Activated CD8-positive, alpha-beta memory T cell treated with anti-CD3 and anti-CD28 coated beads for 36 hours (primary cell): ENCODE measurements at regions not wholly inside any gene's neighbourhood (a gene's known extent, or its start where the extent isn't known, plus 50 kb on each side); places are given as distances from the start of the nearest gene placed in this dataset.

Experiments
- CTCF ChIA-PET: fragments of 350-600 bp; sonication (Branson Sonifier 250); formaldehyde crosslinking; loops from one replicate; lab custom pipeline; 2021; ENCODE audit warnings: antibody characterized with exemption; lab: Charles Lee
- POLR2A ChIA-PET: fragments of 350-600 bp; sonication (Branson Sonifier 250); formaldehyde crosslinking; loops from one replicate; lab custom pipeline; 2021; ENCODE audit warnings: antibody characterized with exemption; lab: Charles Lee

DNA sequence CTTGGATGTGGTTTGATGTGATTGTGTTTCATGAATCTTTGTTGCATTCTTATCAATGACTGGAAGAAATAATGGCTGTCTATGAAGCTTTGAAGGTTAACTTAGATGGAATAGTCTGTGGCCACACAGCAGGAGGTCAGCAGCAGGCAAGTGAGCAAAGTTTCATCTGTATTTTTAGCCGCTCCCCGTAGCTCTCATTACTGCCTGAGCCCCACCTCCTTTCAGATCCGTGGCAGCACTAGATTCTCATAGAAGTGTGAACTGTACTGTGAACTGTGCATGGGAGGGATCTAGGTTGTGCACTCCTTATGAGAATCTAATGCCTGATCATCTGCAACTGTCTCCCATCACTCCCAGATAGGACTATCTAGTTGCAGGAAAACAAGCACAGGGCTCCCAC is 660.2 kb downstream of the EPHA7 start:
- ChIA-PET CTCF (no interaction called here), POLR2A (no interaction called here)

DNA sequence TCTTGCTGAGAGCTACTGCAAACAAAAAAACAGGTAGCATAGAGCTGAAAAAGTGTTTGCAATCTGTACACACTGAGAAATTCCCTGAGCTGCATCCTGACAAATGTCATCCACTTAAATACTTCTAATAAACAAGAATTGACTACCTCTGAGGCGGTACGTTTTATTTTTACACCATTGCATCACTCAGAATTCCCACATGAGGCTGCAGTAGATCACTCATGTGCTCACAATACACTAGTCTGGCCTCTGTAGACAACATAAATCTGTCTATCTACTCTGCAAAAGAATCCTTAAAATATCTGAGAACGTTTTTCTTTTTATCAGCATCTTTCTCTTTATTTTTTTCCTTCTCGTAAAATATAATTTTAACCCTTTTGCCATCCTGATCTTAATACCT is 661.4 kb downstream of the EPHA7 start:
- POLR2A ChIA-PET = no interaction called here
- CTCF ChIA-PET = no interaction called here

DNA sequence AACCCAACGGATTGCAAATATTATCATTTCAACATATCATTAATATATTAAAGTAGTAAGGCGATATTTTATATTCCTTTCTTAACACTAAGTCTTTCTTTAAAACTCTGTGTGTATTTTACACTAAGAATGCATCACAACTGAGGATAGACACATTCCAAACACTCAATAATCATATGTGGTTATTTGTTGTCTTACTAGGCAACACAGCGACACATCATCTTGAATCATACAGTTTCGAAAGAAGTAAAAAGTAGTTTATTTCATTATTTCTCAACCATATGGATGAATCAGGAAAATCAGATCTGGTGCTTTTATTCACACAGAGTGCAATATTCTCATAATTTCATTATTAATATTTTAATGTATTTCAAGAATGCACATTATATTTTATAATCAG is 662.4 kb downstream of the EPHA7 start:
- ChIA-PET POLR2A (no interaction called here), CTCF (no interaction called here)

DNA sequence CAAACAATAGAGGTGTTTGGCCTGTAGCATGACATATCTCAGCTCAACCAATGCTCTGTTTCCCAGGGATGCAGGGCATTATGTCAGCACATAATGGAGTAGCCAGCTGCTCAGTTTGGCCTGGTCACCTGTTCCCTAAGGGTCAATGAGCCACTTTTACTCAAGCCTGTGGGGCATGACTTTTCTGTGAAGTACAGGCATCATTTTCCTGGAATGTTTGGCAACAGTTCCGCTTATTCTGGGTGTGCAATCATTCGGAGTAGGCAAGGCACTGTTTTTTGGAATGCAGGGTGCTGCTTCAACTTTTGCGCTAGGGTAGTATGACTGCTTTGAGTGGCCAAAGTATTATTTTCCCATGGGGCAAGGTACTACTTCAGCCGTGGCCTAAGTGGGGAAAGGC is 665.4 kb downstream of the EPHA7 start:
- ChIA-PET POLR2A (no interaction called here), CTCF (no interaction called here)

DNA sequence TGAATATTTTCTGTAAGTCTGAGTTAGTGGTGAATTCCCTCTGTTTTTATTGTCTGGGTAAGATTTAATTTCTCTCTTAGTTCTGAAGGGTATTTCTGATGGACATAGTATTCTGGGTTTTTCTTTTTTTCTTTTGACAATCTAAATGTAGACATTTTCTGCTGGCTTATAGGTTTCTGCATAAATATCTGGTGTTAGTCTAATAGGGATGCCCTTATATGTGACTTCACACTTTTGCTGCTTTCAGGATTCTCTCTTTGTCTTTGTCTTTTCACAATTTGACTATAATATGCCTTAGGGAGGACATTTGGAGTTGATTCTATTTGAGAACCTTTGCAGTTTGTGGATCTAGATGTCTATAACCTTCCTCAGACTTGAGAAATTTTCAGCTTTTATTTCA is 667.2 kb downstream of the EPHA7 start:
- CTCF ChIA-PET = no interaction called here
- POLR2A ChIA-PET = no interaction called here

DNA sequence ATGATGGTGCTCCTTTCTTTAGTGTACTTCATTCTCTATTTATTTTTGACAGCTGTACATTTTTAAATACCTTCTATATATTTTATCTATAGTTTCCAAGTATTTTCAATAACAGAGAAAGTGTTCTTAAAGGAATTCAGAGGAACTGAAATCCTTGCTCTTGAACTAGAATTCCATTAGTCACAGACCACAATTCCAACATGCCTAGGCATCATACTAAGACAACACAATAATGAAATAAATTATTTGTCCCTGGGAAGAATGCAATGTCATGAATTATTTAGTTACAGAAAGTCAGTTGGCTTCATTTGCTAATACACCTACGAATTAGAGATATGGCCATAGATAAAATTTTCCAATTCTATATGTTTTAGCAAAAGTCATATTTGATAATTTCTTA is 671.2 kb downstream of the EPHA7 start:
- ChIA-PET CTCF (no interaction called here), POLR2A (no interaction called here)

DNA sequence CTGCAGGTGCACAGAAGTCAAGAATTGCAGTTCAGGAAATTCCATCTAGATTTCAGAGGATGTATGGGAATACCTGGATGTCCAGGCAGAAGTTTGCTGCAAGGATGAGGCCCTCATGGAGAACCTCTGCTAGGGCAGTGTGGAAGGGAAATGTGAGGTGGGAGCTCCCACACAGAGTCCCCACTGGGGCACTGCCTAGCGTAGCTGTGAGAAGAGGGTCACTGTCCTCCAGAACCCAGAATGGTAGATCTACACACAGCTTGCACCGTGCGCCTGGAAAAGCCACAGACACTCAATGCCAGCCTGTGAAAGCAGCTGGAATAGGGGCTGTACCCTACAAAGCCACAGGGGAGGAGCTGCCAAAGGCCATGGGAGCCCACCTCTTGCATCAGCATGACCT is 681.4 kb downstream of the EPHA7 start:
- ChIA-PET CTCF (no interaction called here), POLR2A (no interaction called here)

DNA sequence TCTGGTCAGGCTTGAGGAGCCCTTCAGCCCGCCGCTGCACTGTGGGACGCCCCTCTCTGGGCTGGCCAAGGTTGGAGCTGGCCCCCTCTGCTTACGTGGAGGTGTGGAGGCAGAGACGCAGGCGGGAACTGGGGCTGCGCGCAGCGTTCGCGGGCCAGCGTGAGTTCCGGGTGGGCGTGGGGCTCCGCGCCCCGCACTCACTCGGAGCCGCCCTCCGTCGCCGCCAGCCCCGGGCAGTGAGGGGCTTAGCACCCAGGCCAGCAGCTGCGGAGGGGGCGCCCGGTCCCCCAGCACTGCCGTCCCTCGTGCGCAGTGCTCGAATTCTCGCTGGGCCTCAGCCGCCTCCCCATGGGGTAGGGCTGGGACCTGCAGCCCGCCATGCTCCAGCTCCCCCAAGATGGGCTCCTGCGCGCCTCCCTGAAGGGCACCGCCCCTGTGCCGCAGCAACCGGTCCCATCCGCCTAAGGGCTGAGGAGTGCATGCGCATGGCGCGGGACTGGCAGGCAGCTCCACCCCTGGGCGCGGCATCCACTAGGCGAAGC is 695.9 kb downstream of the EPHA7 start:
- ChIA-PET POLR2A (no interaction called here), CTCF (no interaction called here)

DNA sequence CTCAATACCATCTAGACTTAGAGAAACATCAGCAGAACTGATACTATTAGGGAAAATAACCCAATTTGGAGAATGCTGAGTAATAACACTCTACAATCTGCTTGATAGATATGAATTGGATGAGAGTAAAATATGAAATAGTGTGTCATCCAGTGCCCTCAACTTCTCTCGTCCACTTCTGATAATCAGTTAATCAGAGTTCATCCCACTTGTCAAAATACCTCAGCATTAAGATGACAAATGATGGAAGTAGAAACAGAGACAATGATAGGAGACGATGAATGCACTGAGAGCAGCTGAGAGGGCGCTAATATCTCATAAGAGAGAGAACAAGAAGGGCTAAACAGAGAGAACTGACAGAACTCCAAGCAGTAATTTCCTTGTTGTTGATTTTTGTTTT is 699.6 kb downstream of the EPHA7 start:
- ChIA-PET POLR2A (no interaction called here), CTCF (no interaction called here)

DNA sequence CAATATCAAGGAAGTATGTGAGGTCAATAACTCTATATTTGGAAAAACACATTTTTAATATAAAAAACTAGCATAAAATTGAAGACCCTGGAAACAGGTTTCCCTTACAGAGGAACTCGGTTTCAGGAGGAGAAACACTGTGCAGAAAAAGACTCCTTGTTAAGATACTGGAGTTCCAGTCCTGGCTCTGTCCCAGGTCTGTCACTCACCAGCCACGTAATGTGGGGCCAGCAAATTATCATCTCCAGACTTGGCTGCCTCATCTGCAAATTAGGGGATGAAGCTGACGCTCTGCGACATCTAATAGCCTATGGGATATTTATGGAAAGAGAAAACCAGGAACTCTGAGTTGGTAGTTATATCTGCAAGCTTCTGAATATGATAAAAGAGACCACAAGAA is 702.7 kb downstream of the EPHA7 start:
- CTCF ChIA-PET = no interaction called here
- POLR2A ChIA-PET = no interaction called here

DNA sequence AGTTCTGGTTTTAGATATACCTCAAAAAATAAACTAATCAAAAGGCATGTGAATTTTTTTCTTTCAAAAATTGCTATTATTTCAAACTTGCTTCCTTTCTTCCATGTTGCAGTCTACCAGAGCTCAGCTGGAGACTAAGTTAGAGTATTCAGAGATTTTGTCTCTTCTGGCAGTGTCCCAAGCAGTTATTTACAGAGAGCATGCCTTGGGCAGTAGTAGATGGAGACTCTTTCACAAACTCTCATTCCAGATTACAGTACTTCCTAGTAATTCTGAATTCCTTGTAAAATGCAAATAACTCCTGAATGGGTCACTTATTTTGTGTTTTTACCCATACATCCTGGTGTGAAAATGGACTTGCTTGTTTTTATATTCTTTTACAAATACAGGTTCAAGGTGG is 703.4 kb downstream of the EPHA7 start:
- ChIA-PET POLR2A (no interaction called here), CTCF (no interaction called here)

DNA sequence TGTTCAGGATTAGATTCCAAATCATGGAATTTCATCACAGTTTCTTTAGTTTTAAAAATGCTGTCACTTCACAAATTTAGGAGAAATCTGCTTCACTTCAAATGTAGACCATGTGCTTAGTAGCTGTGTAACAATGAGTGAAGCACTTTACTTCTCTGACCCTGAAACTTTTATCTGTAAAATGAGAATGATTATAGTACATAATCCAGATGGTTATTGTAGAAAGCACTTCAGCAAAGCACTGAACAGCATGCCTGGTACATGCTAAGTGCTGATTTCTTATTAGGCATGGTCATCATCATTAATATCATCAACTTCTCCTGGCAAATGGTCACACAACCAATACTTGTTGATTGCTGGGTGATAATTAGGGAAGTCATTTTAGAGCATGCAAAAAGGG is 705.0 kb downstream of the EPHA7 start:
- POLR2A ChIA-PET = no interaction called here

DNA sequence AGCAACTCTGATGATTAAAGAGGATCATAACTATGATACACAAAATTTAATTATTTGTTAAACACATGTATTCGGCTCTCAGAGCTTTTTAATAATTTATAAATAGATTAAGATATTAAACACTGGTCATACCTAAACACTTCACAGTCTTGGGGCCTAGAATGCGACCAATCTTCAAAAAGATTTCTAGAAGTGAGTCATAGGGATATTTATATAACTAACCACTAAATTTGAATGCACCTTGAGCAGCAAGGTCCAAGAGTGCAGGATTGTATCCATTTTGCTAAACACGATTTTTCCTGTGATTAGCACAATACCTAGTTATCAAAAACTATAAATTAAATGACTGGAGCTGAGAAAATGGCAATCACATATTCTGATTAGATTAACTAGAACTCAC is 709.3 kb downstream of the EPHA7 start:
- ChIA-PET POLR2A (no interaction called here), CTCF (no interaction called here)

More for the DNA sequence above, 705.0 kb downstream of the EPHA7 start:
- CTCF ChIA-PET = no interaction called here

DNA sequence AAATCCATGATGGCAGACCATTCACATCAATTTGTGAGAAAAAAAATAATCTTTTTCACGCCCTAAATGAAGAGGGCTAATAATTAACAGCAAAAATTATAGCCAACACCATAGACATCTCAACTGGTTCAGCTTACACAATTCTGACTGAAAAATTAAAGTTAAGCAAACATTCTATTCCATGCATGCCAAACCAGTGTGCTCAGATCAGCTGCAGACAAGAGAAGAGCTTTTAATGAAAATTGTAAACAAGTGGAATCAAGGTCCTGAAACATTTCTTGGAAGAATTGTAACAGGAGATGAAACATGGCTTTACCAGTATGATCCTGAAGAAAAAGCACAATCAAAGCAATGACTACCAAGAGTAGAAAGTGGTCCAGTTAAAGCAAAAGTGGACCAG is 710.4 kb downstream of the EPHA7 start:
- ChIA-PET POLR2A (no interaction called here), CTCF (no interaction called here)

DNA sequence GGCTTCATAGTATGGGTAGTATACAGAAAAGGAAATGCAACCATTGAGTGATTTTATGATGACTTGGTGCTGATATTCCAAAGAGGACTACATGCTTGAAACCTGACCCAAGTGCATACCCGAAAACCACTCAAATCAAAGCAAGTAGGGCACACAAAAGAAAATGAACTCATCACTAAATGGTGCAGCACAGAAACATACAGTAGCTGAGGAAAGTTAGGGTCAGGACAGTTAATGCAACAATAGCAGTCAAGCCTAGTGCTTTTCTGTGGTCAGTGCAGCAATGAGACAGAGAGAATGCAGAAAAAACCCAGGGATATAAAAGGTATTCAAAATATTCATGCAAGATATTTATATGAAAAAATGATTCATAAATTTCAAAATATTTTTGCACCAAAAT is 711.1 kb downstream of the EPHA7 start:
- CTCF ChIA-PET = no interaction called here
- POLR2A ChIA-PET = no interaction called here

DNA sequence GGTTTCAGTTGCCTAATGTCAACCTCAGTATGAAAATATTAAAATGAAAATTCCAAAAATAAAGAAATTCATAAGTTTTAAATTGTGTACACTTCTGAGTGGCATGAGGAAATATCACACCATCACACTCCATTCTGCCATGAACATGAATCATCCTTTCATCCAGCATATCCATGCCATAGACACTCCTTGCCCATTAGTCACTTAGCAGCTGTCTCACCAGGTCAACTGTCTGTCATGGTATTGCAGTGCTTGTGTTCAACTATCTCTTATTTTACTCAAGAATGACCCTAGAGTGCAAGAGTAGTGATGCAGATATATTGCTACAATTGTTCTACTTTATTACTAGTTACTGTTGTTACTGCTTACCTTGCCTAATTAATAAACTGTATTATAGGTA is 712.4 kb downstream of the EPHA7 start:
- POLR2A ChIA-PET = no interaction called here
- CTCF ChIA-PET = no interaction called here

DNA sequence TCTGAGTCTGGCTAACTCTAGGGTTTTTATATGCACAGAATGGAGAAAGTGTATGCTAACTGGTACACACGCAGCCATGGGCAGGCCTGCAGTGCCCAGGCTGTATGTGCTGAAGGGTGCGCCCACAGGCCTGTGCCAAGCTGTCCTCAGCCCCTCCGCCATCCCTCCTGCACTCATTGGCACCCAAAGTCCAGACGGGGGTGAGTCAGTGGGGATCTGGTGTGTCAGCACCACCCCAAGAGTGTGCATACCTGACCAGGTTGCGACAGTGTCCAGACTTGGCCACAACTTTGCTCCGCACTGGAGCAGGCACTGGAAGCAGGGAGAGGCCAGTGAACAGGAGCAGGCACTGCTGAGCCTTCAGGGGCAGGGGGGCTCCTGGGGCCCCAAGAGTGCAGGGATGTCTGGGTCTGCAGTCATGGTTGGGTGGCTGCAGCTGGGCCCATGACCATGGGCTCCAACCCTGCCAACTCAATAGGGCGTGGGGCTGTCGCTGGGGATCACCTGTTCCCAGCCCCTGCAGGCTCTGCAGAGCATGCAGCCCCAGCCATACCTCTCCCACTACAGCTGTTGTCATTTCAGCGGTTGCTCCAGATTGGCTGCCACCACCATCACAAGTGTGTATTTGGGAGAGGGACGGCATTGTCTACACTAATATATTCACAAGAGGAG is 717.8 kb downstream of the EPHA7 start:
- ChIA-PET POLR2A (no interaction called here), CTCF (no interaction called here)

DNA sequence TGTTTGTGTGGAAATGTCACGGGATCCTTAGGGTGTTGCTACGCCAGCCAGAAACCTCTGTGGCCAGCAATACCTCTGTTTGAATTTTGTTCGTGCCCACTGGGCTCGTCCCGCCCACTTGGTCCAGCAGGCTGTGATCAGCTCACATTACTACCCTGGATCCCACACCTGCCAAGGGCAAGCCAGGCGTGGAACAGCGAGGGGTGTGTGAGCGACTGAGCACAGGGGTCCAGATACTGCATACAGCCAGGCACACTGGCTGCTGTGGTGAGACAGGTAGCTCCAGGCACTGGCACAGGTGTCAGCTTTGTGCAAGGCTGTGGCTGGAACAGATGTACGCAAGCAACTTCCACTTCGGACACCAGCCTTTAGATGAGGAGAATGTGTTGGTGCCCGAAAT is 718.9 kb downstream of the EPHA7 start:
- CTCF ChIA-PET = no interaction called here

DNA sequence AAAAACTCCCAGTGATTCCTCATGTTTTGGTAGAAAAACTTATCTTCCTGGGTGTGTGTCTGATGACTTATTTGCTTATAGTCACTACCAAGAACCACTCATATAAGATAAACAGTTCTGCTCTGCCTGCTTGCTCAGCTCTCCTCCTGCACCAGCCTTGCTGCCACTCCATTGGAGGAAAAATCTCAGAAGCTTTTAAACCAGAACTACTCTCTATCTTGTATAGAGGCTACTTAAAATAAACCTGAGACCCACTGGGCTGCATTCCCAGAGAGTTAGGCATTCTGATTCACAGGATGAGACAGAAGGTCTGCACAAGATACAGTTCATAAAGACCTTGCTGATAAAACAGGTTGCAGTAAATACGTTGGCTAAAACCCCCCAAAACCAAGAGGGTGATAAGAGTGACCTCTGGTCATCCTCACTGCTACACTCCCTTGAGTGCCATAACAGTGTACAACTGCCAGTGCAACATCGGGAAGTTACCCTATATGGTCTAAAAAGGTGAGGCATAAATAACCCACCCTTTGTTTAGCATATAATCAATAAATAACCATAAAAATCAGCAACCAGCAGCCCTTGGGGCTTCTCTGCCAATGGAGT is 728.3 kb downstream of the EPHA7 start:
- CTCF ChIA-PET = no interaction called here
- POLR2A ChIA-PET = no interaction called here

More for the DNA sequence above, 718.9 kb downstream of the EPHA7 start:
- POLR2A ChIA-PET = no interaction called here

DNA sequence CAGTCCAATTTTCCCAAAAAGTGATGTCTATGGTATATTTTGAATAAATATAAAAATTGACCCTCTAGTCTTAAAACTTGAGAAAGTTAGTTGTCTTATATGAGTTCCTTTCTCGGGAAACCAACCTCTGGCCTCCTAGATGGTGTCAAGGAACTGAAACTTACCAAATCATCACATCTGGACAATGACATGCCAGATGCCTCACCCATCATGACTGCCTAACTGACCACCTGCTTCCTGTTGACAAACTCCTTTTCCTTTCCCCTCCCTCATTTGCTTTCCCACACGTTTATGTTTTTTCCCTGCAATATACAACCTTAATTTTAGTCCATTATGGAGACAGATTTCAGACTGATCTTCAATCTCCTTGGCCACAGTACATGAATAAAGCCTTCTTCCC is 731.0 kb downstream of the EPHA7 start:
- ChIA-PET CTCF (no interaction called here), POLR2A (no interaction called here)

DNA sequence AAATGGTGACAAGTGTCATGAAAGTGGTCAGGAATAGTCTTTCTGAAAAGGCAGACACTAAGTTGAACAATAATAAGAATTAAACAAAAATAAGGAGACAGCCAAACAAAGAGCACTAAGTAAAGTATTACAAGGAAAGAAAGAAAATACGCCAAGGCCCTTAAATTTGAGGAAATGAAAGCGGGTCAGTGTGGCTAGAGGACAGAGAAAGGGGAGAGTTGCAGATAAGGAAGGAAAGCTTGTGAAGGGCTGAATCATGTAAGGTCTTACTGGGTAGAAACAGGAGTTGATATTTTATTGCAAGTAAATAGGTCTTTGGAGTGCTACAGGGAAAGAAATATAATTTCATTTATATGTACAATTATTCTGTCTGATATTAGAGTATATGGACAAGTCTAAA is 732.1 kb downstream of the EPHA7 start:
- POLR2A ChIA-PET = no interaction called here
- CTCF ChIA-PET = no interaction called here

DNA sequence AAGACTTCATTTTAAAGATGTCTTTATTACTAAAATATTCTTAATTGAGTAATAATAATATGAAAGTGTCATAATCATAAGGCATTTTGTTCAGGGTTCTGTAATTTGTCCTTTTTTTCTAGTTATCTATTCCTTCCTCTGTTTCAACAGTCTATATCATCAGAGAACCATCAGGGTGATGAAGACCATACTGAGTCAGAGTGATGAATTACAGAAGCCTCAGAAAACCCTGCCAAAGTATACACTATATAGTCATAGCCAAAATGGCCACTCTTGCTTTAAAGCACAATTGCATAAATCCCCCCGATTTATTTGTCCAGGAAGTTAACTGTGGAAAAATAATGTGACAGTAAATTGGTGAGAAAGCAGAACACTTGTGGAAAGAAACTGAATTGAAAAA is 735.0 kb downstream of the EPHA7 start:
- ChIA-PET CTCF (no interaction called here), POLR2A (no interaction called here)
